ENCODE measurements at regions not wholly inside any gene's neighbourhood (a gene's known extent, or its start where the extent isn't known, plus 50 kb on each side); places are given as distances from the start of the nearest gene placed in this dataset.

- TF ChIP-seq CTCF (IDR thresholded peaks at IDR 0.05; ENCODE audit: poor library complexity, severe bottlenecking) (no peak), POLR2AphosphoS5 (IDR thresholded peaks at IDR 0.05) (no peak), EZH2 (IDR thresholded peaks at IDR 0.05; ENCODE audit: borderline replicate concordance, insufficient read depth, low read length, poor library complexity, severe bottlenecking) (no peak), SMC3 (conservative IDR thresholded peaks at IDR 0.05; ENCODE audit: poor library complexity) (no peak), REST (IDR thresholded peaks at IDR 0.05; ENCODE audit: borderline replicate concordance) (no peak), MXI1 (conservative IDR thresholded peaks at IDR 0.05; ENCODE audit: poor library complexity, severe bottlenecking) (no peak)
Observed at GRCh38 chr14:97603201-97603600, 806.0 kb downstream of the VRK1 start.

Measured in neural cell (in vitro differentiated cells).